GM12878 (cell line): ENCODE measurements at regions not wholly inside any gene's neighbourhood (a gene's known extent, or its start where the extent isn't known, plus 50 kb on each side); places are given as distances from the start of the nearest gene placed in this dataset.

Experiments
- ATAC-seq: fragments of 200-7000 bp; cut with Tn5 transposase; 3 replicates; pipeline ENCODE4 v1.9.1; 2020; ENCODE audit warnings: mild to moderate bottlenecking, moderate library complexity
- BruUV-seq: library from RNA; stranded (reverse); fragments of 400-500 nt; replicated peaks from 2 replicates; lab custom pipeline; 2021; lab: Mats Ljungman, UMichigan
- CTCF ChIA-PET: fragments of 300-600 bp; sonication (Branson Sonifier 250); formaldehyde crosslinking; extraction: SDS; loops from one replicate; lab custom pipeline; 2021; ENCODE audit warnings: inconsistent platforms; lab: Yijun Ruan, JAX
- POLR2A ChIA-PET: fragments of 350-600 bp; formaldehyde crosslinking; extraction: SDS; loops from one replicate; lab custom pipeline; 2021; ENCODE audit warnings: inconsistent platforms; lab: Charles Lee
- RAD21 ChIA-PET: fragments of 300-600 bp; sonication (Branson Sonifier 250); formaldehyde crosslinking; loops from one replicate; lab custom pipeline; 2023; ENCODE audit warnings: antibody characterized with exemption; ENCODE audit not compliant: unreplicated experiment; lab: Charles Lee
- SMC1A ChIA-PET: fragments of 300-600 bp; sonication (Branson Sonifier 250); formaldehyde crosslinking; loops from one replicate; lab custom pipeline; 2023; ENCODE audit not compliant: unreplicated experiment, uncharacterized antibody; lab: Charles Lee
- DNase-seq: peaks from one replicate; pipeline ENCODE4 v3.0.0-alpha.2; 2011; ENCODE audit warnings: low read depth, low spot score
- FAIRE-seq: peaks from 3 replicates; lab custom pipeline; 2011; peaks lifted over from hg19 to GRCh38; lab: Jason Lieb, UNC
- H2AFZ ChIP-seq: 2 replicates; pipeline ENCODE4 v1.6.0; 2011; ENCODE audit warnings: low read depth, low read length, control low read depth; ENCODE audit not compliant: control insufficient read depth
- H3K27ac ChIP-seq: 2 replicates; pipeline ENCODE4 v1.5.1; 2011; ENCODE audit warnings: control low read depth; ENCODE audit not compliant: control insufficient read depth, insufficient read depth
- H3K27me3 ChIP-seq, 2 experiments: replicated peaks in 1 of 2; 2 replicates each; pipeline versions ENCODE4 v1.6.0 to v1.6.1; 2011; ENCODE audit warnings: low read length in 1 of 2; ENCODE audit not compliant: control insufficient read depth in 2 of 2, insufficient read depth in 2 of 2
- H3K36me3 ChIP-seq, 2 experiments: 2 replicates each; pipeline ENCODE4 v1.5.1; 2011; ENCODE audit warnings: low read length in 1 of 2; ENCODE audit not compliant: control insufficient read depth in 2 of 2, insufficient read depth in 2 of 2
- H3K4me1 ChIP-seq: 2 replicates; pipeline ENCODE4 v1.6.1; 2011; ENCODE audit warnings: mild to moderate bottlenecking, low read length, moderate library complexity, mixed read lengths; ENCODE audit not compliant: control insufficient read depth, insufficient read depth
- H3K4me2 ChIP-seq: 2 replicates; pipeline ENCODE4 v1.6.0; 2011; ENCODE audit warnings: control low read depth; ENCODE audit not compliant: control insufficient read depth, insufficient read depth
- H3K4me3 ChIP-seq: fragments of 200-600 bp; sonication (generic); 2 replicates; pipeline ENCODE4 v1.5.1; 2016
- H3K79me2 ChIP-seq: 2 replicates; pipeline ENCODE4 v1.6.0; 2011; ENCODE audit warnings: low read length; ENCODE audit not compliant: control insufficient read depth, insufficient read depth
- H3K9ac ChIP-seq: 2 replicates; pipeline ENCODE4 v1.8.0; 2011; ENCODE audit warnings: low read length, control low read depth, mixed read lengths; ENCODE audit not compliant: control insufficient read depth, insufficient read depth
- H3K9me3 ChIP-seq: replicated peaks from 3 replicates; pipeline ENCODE4 v1.5.1; 2011; ENCODE audit warnings: mild to moderate bottlenecking, low read length; ENCODE audit not compliant: control insufficient read depth, insufficient read depth
- H4K20me1 ChIP-seq: 2 replicates; pipeline ENCODE4 v1.6.0; 2011; ENCODE audit not compliant: control insufficient read depth, insufficient read depth
- BRCA1 ChIP-seq: IDR thresholded peaks from 2 replicates; pipeline ENCODE4 v1.6.1; 2011; ENCODE audit warnings: low read depth, low read length, improper control_type of control experiment
- POLR2AphosphoS2 ChIP-seq: IDR thresholded peaks from 2 replicates; pipeline ENCODE4 v1.6.1; 2011; ENCODE audit warnings: low read depth, mild to moderate bottlenecking, low read length, improper control_type of control experiment, moderate library complexity
- RB1 ChIP-seq: fragments of 450-650 bp; formaldehyde crosslinking; IDR thresholded peaks from 2 replicates; pipeline ENCODE4 v1.6.1; 2017; ENCODE audit warnings: mild to moderate bottlenecking, borderline replicate concordance
- SRF ChIP-seq, 2 experiments: IDR thresholded peaks; 2 replicates each; pipeline ENCODE4 v1.6.1; 2011; ENCODE audit warnings: low read depth in 2 of 2, low read length in 2 of 2, mild to moderate bottlenecking in 1 of 2, moderate library complexity in 1 of 2
- STAT1 ChIP-seq: fragments of 450-650 bp; conservative IDR thresholded peaks from 2 replicates; pipeline ENCODE4 v1.6.1; 2014; ENCODE audit warnings: antibody characterized with exemption, mild to moderate bottlenecking
- ZSCAN29 ChIP-seq: fragments of 450-650 bp; IDR thresholded peaks from 2 replicates; pipeline ENCODE4 v1.6.1; 2017; ENCODE audit warnings: mild to moderate bottlenecking, moderate library complexity
- WGBS: methylation state at CpG from one replicate; pipeline ENCODE4 v1.1.6; 2016; ENCODE audit warnings: low lambda C conversion rate; ENCODE audit not compliant: insufficient replicate concordance, insufficient coverage; ENCODE audit errors: missing lambda C conversion rate; 5-methylcytosine and 5-hydroxymethylcytosine counted together
- in situ Hi-C: fragments of 300-500 bp; cut with MboI; formaldehyde crosslinking; loops from 9 replicates; pipeline ENCODE4 v1.14.3; 2018; ENCODE audit warnings: mixed read lengths
- intact Hi-C: fragments of 100-400 bp; cut with micrococcal nuclease; formaldehyde crosslinking; loops from one replicate; pipeline ENCODE4 v1.14.2; 2022; ENCODE audit not compliant: unreplicated experiment
- TF ChIP-seq, protein P1 (sequence below): fragments of 450-650 bp; conservative IDR thresholded peaks from 2 replicates; pipeline ENCODE4 v1.6.1; 2017; ENCODE audit warnings: mild to moderate bottlenecking, moderate library complexity
- TF ChIP-seq, protein P2 (sequence below): fragments of 450-650 bp; IDR thresholded peaks from 2 replicates; pipeline ENCODE4 v1.6.1; 2017; ENCODE audit warnings: low read depth, mild to moderate bottlenecking, moderate library complexity
- TF ChIP-seq, protein P3 (sequence below): fragments of 450-650 bp; IDR thresholded peaks from 2 replicates; pipeline ENCODE4 v1.6.1; 2016; ENCODE audit warnings: mild to moderate bottlenecking

DNA sequence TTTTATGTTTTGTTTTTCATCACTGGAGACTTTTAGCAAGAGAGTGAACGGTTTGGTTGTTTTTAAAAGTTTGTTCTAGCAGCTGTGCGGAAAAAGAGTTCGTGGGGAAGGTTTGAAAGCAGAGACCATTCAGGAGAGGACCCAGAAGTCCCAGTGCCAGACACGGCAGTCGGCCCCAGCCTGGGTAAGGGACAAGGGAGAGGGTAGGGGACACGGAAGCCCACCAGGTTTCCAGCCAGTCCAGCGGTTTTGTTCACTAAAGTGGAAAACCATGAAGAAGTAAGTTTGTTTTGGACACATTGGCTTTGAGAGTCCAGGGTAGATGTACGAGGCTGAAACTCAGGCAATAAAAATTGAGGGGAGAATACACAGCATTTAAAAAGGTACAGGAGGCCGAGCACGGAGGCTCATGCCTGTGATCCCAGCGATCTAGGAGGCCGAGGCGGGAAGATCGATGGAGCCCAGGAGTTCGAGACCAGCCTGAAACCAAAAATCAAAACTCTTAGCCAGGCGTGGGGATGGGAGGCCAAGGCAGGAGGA is 56.8 kb upstream of the RPH3AL start:
- H3K9ac ChIP-seq = peak overlapping the region; percentile 78
- peak overlapping the region; percentile 73 for H3K4me2 ChIP-seq
- ChIA-PET POLR2A (no interaction called here), SMC1A (no interaction called here), RAD21 (no interaction called here), CTCF (interaction anchor here (1.2 kb wide), 1 partner anchor 291 kb away, joined by 3 read pairs; no protein-coding TSS in a partner anchor)
- peak overlapping the region; percentile 93 for H2AFZ ChIP-seq
- TSS peak; percentile 63 for BruUV-seq
- no peaks in the 10 kb centered on the region for H3K9me3 ChIP-seq
- H4K20me1 ChIP-seq = no peaks in the 10 kb centered on the region
- no peak for DNase-seq
- FAIRE-seq = no peak
- H3K4me3 ChIP-seq = peak overlapping the region; percentile 64
- TF ChIP-seq, protein P1, sequence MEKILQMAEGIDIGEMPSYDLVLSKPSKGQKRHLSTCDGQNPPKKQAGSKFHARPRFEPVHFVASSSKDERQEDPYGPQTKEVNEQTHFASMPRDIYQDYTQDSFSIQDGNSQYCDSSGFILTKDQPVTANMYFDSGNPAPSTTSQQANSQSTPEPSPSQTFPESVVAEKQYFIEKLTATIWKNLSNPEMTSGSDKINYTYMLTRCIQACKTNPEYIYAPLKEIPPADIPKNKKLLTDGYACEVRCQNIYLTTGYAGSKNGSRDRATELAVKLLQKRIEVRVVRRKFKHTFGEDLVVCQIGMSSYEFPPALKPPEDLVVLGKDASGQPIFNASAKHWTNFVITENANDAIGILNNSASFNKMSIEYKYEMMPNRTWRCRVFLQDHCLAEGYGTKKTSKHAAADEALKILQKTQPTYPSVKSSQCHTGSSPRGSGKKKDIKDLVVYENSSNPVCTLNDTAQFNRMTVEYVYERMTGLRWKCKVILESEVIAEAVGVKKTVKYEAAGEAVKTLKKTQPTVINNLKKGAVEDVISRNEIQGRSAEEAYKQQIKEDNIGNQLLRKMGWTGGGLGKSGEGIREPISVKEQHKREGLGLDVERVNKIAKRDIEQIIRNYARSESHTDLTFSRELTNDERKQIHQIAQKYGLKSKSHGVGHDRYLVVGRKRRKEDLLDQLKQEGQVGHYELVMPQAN = 0 out of 2 replicates have a peak, but pooled peaks have one; percentile 31
- TF ChIP-seq ZSCAN29 = no peak
- TF ChIP-seq, protein P2, sequence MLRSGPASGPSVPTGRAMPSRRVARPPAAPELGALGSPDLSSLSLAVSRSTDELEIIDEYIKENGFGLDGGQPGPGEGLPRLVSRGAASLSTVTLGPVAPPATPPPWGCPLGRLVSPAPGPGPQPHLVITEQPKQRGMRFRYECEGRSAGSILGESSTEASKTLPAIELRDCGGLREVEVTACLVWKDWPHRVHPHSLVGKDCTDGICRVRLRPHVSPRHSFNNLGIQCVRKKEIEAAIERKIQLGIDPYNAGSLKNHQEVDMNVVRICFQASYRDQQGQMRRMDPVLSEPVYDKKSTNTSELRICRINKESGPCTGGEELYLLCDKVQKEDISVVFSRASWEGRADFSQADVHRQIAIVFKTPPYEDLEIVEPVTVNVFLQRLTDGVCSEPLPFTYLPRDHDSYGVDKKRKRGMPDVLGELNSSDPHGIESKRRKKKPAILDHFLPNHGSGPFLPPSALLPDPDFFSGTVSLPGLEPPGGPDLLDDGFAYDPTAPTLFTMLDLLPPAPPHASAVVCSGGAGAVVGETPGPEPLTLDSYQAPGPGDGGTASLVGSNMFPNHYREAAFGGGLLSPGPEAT = 0 out of 2 replicates have a peak, but pooled peaks have one; percentile 26
- TF ChIP-seq, protein P3, sequence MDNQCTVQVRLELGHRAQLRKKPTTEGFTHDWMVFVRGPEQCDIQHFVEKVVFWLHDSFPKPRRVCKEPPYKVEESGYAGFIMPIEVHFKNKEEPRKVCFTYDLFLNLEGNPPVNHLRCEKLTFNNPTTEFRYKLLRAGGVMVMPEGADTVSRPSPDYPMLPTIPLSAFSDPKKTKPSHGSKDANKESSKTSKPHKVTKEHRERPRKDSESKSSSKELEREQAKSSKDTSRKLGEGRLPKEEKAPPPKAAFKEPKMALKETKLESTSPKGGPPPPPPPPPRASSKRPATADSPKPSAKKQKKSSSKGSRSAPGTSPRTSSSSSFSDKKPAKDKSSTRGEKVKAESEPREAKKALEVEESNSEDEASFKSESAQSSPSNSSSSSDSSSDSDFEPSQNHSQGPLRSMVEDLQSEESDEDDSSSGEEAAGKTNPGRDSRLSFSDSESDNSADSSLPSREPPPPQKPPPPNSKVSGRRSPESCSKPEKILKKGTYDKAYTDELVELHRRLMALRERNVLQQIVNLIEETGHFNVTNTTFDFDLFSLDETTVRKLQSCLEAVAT = peak; percentile 37; the same call in 1 of the 2 replicates
- no peak for TF ChIP-seq STAT1
- TF ChIP-seq POLR2AphosphoS2 = no peak
- TF ChIP-seq RB1 = 0 out of 2 replicates have a peak, but pooled peaks have one; percentile 51
- TF ChIP-seq SRF (IDR thresholded peaks at IDR 0.05; ENCODE audit: low read depth in 2 of 2, low read length in 2 of 2) = no peak
- TF ChIP-seq BRCA1 = 0 out of 2 replicates have a peak, but pooled peaks have one; percentile 18
- H3K27me3 ChIP-seq = no peaks in the 10 kb centered on the region
- no peaks in the 10 kb centered on the region for H3K36me3 ChIP-seq
- H3K79me2 ChIP-seq = peaks cover 6% of the 10 kb centered on the region
- in situ Hi-C loops (no loop called here), intact Hi-C loops (no loop called here)
- H3K27ac ChIP-seq = peak overlapping the region; percentile 65
- WGBS = 31% methylated on average over 16 of the region's 16 CpGs
- no peak for ATAC-seq
- peaks cover 16% of the 10 kb centered on the region for H3K4me1 ChIP-seq
